ENCODE measurements at regions not wholly inside any gene's neighbourhood (a gene's known extent, or its start where the extent isn't known, plus 50 kb on each side); places are given as distances from the start of the nearest gene placed in this dataset.

DNA sequence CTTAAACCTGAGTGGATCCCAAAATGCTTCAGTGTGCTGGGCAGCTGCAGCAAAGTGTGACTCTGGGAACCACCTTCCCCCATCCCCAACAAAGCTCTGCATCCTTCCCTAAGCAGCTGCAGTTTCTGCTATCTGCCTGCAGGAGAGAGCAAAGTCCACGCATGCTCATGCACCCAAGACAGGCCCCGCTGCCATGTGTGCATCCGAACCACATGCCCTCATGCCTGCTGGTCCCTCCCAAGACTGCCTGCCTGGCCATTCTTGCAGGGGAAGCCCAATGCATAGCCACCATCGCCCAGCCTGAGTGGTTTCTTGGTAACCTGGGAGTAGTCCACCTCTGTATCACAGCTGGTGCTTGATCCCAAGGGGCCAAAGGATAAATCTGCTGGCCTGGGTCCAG, 94.3 kb upstream of the OLIG3 start:
- no peak for FAIRE-seq
- intact Hi-C loops (cut with DNase I): no loop called here
- 87 to 90% methylated on average over 4 of the region's 4 CpGs for WGBS, 2 donors

DNA sequence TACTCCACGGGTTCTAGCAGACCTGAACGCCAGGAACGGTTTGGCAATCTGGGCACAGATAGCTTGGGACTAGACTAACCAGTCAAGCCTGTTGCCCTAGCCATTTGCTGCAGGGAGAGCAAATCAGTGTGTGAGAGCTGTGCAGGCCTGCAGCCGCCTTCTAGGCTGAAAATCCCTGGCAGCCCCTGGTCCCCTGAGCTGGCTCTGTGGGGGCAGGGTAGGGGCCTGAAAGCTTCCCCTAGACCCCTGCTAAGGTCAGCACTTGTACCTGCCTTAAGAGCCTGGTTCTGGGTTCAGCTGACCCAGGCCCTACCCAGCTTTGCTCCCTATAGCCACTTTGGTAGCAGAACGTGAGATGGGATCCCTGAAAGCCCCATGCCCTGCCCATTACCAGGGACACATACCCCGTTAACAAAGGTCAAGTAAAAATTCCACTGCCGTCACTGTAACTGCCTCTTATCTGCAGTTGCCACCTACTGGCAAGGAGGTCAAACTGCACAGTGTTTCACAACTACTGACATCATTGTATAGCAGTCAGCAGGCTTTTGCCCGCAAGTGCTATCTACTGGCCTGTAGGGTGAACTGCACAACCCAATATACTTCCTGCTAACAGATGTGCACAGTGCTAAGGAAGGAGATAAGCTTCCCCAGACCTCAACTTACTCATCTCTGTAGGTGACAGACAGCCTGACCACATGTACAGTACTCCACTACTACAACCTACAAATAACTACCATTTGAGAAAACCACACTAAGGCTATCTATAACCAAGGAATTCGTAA, 95.1 kb upstream of the OLIG3 start:
- intact Hi-C loops (cut with DNase I): no loop called here
- Histone ChIP-seq H3K27me3 (no peaks in the 10 kb centered on the region), H3K4me3 (no peak overlapping the region), H3K9me3 (no peaks in the 10 kb centered on the region), H3K36me3 (no peaks in the 10 kb centered on the region), H3K27ac (no peak overlapping the region), H3K4me1 (no peaks in the 10 kb centered on the region)
- no peak for FAIRE-seq
- ATAC-seq: peak in 2 of 4 donors; percentile 48 to 66
- DNase-seq: peak in 1 of 6 donors; percentile 24
- TF ChIP-seq, protein P1, sequence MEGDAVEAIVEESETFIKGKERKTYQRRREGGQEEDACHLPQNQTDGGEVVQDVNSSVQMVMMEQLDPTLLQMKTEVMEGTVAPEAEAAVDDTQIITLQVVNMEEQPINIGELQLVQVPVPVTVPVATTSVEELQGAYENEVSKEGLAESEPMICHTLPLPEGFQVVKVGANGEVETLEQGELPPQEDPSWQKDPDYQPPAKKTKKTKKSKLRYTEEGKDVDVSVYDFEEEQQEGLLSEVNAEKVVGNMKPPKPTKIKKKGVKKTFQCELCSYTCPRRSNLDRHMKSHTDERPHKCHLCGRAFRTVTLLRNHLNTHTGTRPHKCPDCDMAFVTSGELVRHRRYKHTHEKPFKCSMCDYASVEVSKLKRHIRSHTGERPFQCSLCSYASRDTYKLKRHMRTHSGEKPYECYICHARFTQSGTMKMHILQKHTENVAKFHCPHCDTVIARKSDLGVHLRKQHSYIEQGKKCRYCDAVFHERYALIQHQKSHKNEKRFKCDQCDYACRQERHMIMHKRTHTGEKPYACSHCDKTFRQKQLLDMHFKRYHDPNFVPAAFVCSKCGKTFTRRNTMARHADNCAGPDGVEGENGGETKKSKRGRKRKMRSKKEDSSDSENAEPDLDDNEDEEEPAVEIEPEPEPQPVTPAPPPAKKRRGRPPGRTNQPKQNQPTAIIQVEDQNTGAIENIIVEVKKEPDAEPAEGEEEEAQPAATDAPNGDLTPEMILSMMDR (IDR thresholded peaks at IDR 0.05): no peak
- 59 to 63% methylated on average over 9 of the region's 9 CpGs for WGBS, 2 donors

More for the DNA sequence above, 94.3 kb upstream of the OLIG3 start:
- DNase-seq (peak in 1 of 6 donors; percentile 21), ATAC-seq (no peak)
- TF ChIP-seq, protein P1 (IDR thresholded peaks at IDR 0.05): no peak
- no peak overlapping the region for H3K27ac ChIP-seq
- H3K9me3 ChIP-seq: no peaks in the 10 kb centered on the region
- no peaks in the 10 kb centered on the region for H3K36me3 ChIP-seq
- no peak overlapping the region for H3K4me3 ChIP-seq
- no peaks in the 10 kb centered on the region for H3K4me1 ChIP-seq
- H3K27me3 ChIP-seq: no peaks in the 10 kb centered on the region

DNA sequence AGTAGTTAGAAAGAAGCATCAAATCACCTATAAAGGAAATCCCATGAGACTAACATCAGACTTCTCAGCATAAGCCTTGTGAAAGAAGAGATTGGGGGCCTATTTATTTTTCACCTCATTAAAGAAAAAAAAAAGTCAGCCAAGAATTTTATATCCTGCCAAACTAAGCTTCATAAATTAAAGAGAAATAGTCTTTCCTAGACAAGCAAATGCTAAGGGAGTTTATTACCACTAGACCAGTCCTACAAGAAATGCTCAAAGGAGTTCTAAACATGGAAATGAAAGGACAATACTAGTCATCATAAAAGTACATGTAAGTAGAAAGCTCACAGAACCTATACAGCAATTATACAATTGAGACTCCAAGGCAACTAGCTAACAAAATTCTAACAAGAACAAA, 96.5 kb upstream of the OLIG3 start:
- no peaks in the 10 kb centered on the region for H3K4me1 ChIP-seq
- H3K27ac ChIP-seq: no peak overlapping the region
- H3K4me3 ChIP-seq: no peak overlapping the region
- TF ChIP-seq, protein P1 (IDR thresholded peaks at IDR 0.05): no peak
- DNase-seq: no peak
- no peaks in the 10 kb centered on the region for H3K9me3 ChIP-seq
- H3K36me3 ChIP-seq: no peaks in the 10 kb centered on the region
- intact Hi-C loops (cut with DNase I): no loop called here
- ATAC-seq: no peak
- no peak for FAIRE-seq
- H3K27me3 ChIP-seq: no peaks in the 10 kb centered on the region

DNA sequence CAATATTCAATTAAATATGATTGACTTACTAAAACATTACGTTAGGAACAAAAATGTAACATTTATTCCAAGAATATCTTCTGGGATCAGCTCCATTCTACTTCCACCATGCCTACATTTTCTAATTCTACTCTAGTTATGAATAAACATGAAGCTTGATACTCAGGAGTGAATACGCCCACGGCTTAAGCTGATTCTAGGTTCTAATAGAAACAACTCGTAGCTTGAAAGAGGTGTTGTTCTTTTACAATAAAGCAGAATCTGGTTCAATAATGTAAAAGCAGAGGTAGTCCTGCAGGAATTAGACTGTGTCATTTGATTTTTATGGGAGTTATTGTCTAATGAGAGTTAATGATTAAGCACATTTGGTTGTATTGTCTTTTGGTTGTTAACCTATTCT, 107.3 kb upstream of the OLIG3 start:
- DNase-seq (no peak), ATAC-seq (no peak), FAIRE-seq (no peak)
- Histone ChIP-seq H3K27ac (no peak overlapping the region), H3K4me3 (no peak overlapping the region), H3K4me1 (no peaks in the 10 kb centered on the region), H3K27me3 (peaks cover 0 to 5% (median 0%) of the 10 kb centered on the region in 4 donors), H3K36me3 (no peaks in the 10 kb centered on the region), H3K9me3 (no peaks in the 10 kb centered on the region)
- TF ChIP-seq, protein P1 (IDR thresholded peaks at IDR 0.05): no peak
- WGBS, 2 donors: 73 to 76% methylated on average over 4 of the region's 4 CpGs
- intact Hi-C loops (cut with DNase I): no loop called here
